ENCODE measurements at regions not wholly inside any gene's neighbourhood (a gene's known extent, or its start where the extent isn't known, plus 50 kb on each side); places are given as distances from the start of the nearest gene placed in this dataset.

GRCh38 chr17:69703751-69704150 is 289.3 kb downstream of the MAP2K6 start:
- DNase-seq = no peak
- no peak overlapping the region for H3K27ac ChIP-seq
- ATAC-seq = no peak
- H3K4me1 ChIP-seq = no peaks in the 10 kb centered on the region
- H3K9me3 ChIP-seq = peaks cover under 1% of the 10 kb centered on the region
- H3K36me3 ChIP-seq = no peaks in the 10 kb centered on the region
- intact Hi-C loops (cut with DNase I) = no loop called here
- H3K4me3 ChIP-seq = no peak overlapping the region
- no peak for TF ChIP-seq CTCF (IDR thresholded peaks at IDR 0.05)
- no peaks in the 10 kb centered on the region for H3K27me3 ChIP-seq (ENCODE audit: low read depth)

- no peaks in the 10 kb centered on the region for H3K36me3 ChIP-seq
- intact Hi-C loops (cut with DNase I) = no loop called here
- DNase-seq (no peak), ATAC-seq (no peak)
- no peaks in the 10 kb centered on the region for H3K4me1 ChIP-seq
- no peak overlapping the region for H3K4me3 ChIP-seq
- no peak overlapping the region for H3K27ac ChIP-seq
- no peaks in the 10 kb centered on the region for H3K9me3 ChIP-seq
- no peak for TF ChIP-seq CTCF (IDR thresholded peaks at IDR 0.05)
- no peaks in the 10 kb centered on the region for H3K27me3 ChIP-seq (ENCODE audit: low read depth)
Measured at GRCh38 chr17:69704935-69705334, 290.4 kb downstream of the MAP2K6 start.

GRCh38 chr17:69706127-69706526 is 291.6 kb downstream of the MAP2K6 start:
- Histone ChIP-seq H3K36me3 (no peaks in the 10 kb centered on the region), H3K27me3 (ENCODE audit: low read depth) (no peaks in the 10 kb centered on the region), H3K27ac (no peak overlapping the region), H3K4me1 (no peaks in the 10 kb centered on the region), H3K9me3 (no peaks in the 10 kb centered on the region), H3K4me3 (no peak overlapping the region)
- intact Hi-C loops (cut with DNase I) = no loop called here
- DNase-seq (no peak), ATAC-seq (no peak)
- TF ChIP-seq CTCF (IDR thresholded peaks at IDR 0.05) = no peak

GRCh38 chr17:69709441-69709840 is 294.9 kb downstream of the MAP2K6 start:
- no peak for TF ChIP-seq CTCF (IDR thresholded peaks at IDR 0.05)
- intact Hi-C loops (cut with DNase I) = no loop called here

GRCh38 chr17:69710926-69711325 is 296.4 kb downstream of the MAP2K6 start:
- H3K9me3 ChIP-seq = no peaks in the 10 kb centered on the region
- DNase-seq (no peak), ATAC-seq (no peak)
- no peaks in the 10 kb centered on the region for H3K36me3 ChIP-seq
- TF ChIP-seq CTCF (IDR thresholded peaks at IDR 0.05) = no peak
- no peak overlapping the region for H3K27ac ChIP-seq
- H3K27me3 ChIP-seq (ENCODE audit: low read depth) = no peaks in the 10 kb centered on the region
- no peak overlapping the region for H3K4me3 ChIP-seq
- intact Hi-C loops (cut with DNase I) = no loop called here
- no peaks in the 10 kb centered on the region for H3K4me1 ChIP-seq

More at GRCh38 chr17:69709441-69709840, 294.9 kb downstream of the MAP2K6 start:
- Histone ChIP-seq H3K4me3 (no peak overlapping the region), H3K27ac (no peak overlapping the region), H3K36me3 (no peaks in the 10 kb centered on the region), H3K27me3 (ENCODE audit: low read depth) (no peaks in the 10 kb centered on the region), H3K9me3 (no peaks in the 10 kb centered on the region), H3K4me1 (no peaks in the 10 kb centered on the region)
- no peak for DNase-seq
- ATAC-seq = no peak

- ATAC-seq = no peak
- intact Hi-C loops (cut with DNase I) = no loop called here
- TF ChIP-seq CTCF (IDR thresholded peaks at IDR 0.05) = no peak
Measured at GRCh38 chr17:69711541-69711940, 297.0 kb downstream of the MAP2K6 start.

More at GRCh38 chr17:69711541-69711940, 297.0 kb downstream of the MAP2K6 start:
- H3K4me3 ChIP-seq = no peak overlapping the region
- no peaks in the 10 kb centered on the region for H3K36me3 ChIP-seq
- no peak overlapping the region for H3K27ac ChIP-seq
- no peak for DNase-seq
- no peaks in the 10 kb centered on the region for H3K27me3 ChIP-seq (ENCODE audit: low read depth)
- H3K4me1 ChIP-seq = no peaks in the 10 kb centered on the region
- H3K9me3 ChIP-seq = no peaks in the 10 kb centered on the region

Data from lower lobe of right lung (tissue), 2 donors.